T-cell (primary cell): ENCODE measurements at regions not wholly inside any gene's neighbourhood (a gene's known extent, or its start where the extent isn't known, plus 50 kb on each side); places are given as distances from the start of the nearest gene placed in this dataset.

Experiments used
- ATAC-seq, 4 experiments: fragments of 200-7000 bp in 3 of 4; fragments of 150-1000 bp in 1 of 4; cut with Tn5 transposase; replicated peaks in 1 of 4; 1 replicate in 3 of 4; 2 replicates in 1 of 4; pipeline ENCODE4 v1.10.0; 2021; ENCODE audit warnings: moderate library complexity in 3 of 4, mild to moderate bottlenecking in 2 of 4, moderate number of reproducible peaks in 1 of 4
- CTCF ChIA-PET, 2 donors: fragments of 300-600 bp; sonication (Branson Sonifier 250); formaldehyde crosslinking; loops; one replicate each; lab custom pipeline; 2022; ENCODE audit warnings: antibody characterized with exemption in 2 of 2; lab: Charles Lee
- POLR2A ChIA-PET, 2 donors: fragments of 300-600 bp; sonication (Branson Sonifier 250); formaldehyde crosslinking; loops; one replicate each; lab custom pipeline; 2022; ENCODE audit warnings: antibody characterized with exemption in 2 of 2; lab: Charles Lee
- DNase-seq, 35 experiments: peaks; one replicate each; pipeline versions ENCODE4 v3.0.0 to v3.0.0-alpha.2; 2013 to 2023
- H3K27ac ChIP-seq: one replicate; pipeline ENCODE4 v1.5.1; 2013; ENCODE audit warnings: low read length
- H3K27me3 ChIP-seq, 2 experiments: replicated peaks in 1 of 2; 1 replicate in 1 of 2; 2 replicates in 1 of 2; pipeline versions ENCODE4 v1.6.1 to v1.7.0; 2013; ENCODE audit warnings: low read length in 1 of 2, mixed read lengths in 1 of 2; ENCODE audit not compliant: control insufficient read depth in 2 of 2, insufficient read depth in 2 of 2; ENCODE audit errors: extremely low read depth in 1 of 2
- H3K36me3 ChIP-seq, 2 donors: 1 replicate in 1 of 2; 2 replicates in 1 of 2; pipeline versions ENCODE4 v1.6.1 to v1.7.0; 2013; ENCODE audit warnings: low read length in 1 of 2; ENCODE audit not compliant: control insufficient read depth in 2 of 2, insufficient read depth in 1 of 2; ENCODE audit errors: extremely low read depth in 1 of 2
- H3K4me1 ChIP-seq, 2 experiments: 1 replicate in 1 of 2; 2 replicates in 1 of 2; pipeline versions ENCODE4 v1.6.1 to v1.7.0; 2013; ENCODE audit warnings: low read length in 2 of 2, mixed read lengths in 1 of 2; ENCODE audit not compliant: insufficient read depth in 2 of 2, control insufficient read depth in 1 of 2; ENCODE audit errors: extremely low read depth in 1 of 2
- H3K4me3 ChIP-seq, 2 donors: 1 replicate in 1 of 2; 2 replicates in 1 of 2; pipeline versions ENCODE4 v1.5.1 to v1.7.0; 2013; ENCODE audit warnings: mild to moderate bottlenecking in 2 of 2, low read length in 1 of 2, moderate library complexity in 1 of 2; ENCODE audit not compliant: control insufficient read depth in 1 of 2; ENCODE audit errors: extremely low read depth in 1 of 2
- H3K9me3 ChIP-seq: 2 replicates; pipeline ENCODE4 v1.7.0; 2013
- H3K27ac Mint-ChIP-seq, 2 donors: one replicate each; pipeline ENCODE4 v1.8.0; 2020 to 2021; ENCODE audit warnings: mild to moderate bottlenecking in 2 of 2, mixed read lengths in 2 of 2
- H3K27me3 Mint-ChIP-seq, 2 donors: one replicate each; pipeline ENCODE4 v1.8.0; 2021 to 2022; ENCODE audit warnings: mixed read lengths in 2 of 2
- H3K36me3 Mint-ChIP-seq: one replicate; pipeline ENCODE4 v1.8.0; 2021; ENCODE audit warnings: mixed read lengths
- H3K4me1 Mint-ChIP-seq, 3 donors: one replicate each; pipeline ENCODE4 v1.8.0; 2020 to 2022; ENCODE audit warnings: mixed read lengths in 3 of 3, mild to moderate bottlenecking in 1 of 3
- H3K4me3 Mint-ChIP-seq, 3 donors: one replicate each; pipeline ENCODE4 v1.8.0; 2020 to 2022; ENCODE audit warnings: mild to moderate bottlenecking in 3 of 3, mixed read lengths in 3 of 3, moderate library complexity in 3 of 3
- H3K9me3 Mint-ChIP-seq, 3 donors: one replicate each; pipeline ENCODE4 v1.8.0; 2020 to 2022; ENCODE audit warnings: mixed read lengths in 3 of 3
- WGBS: methylation state at CpG from one replicate; pipeline ENCODE4 v1.1.5; 2013; ENCODE audit warnings: missing lambda C conversion rate; ENCODE audit not compliant: insufficient coverage; 5-methylcytosine and 5-hydroxymethylcytosine counted together

- ATAC-seq: no peak
- Histone ChIP-seq H3K4me1 (no peaks in the 10 kb centered on the region), H3K4me3 (no peak overlapping the region), H3K36me3 (no peaks in the 10 kb centered on the region), H3K27ac (no peak overlapping the region), H3K9me3 (no peaks in the 10 kb centered on the region), H3K27me3 (no peaks in the 10 kb centered on the region)
- Mint-ChIP-seq H3K9me3 (peaks cover 0 to 3% (median 0%) of the 10 kb centered on the region in 3 donors), H3K27me3 (no peaks in the 10 kb centered on the region), H3K4me1 (no peaks in the 10 kb centered on the region), H3K27ac (no peak overlapping the region), H3K4me3 (no peak overlapping the region), H3K36me3 (no peaks in the 10 kb centered on the region)
- CTCF ChIA-PET: no interaction called here
- POLR2A ChIA-PET: no interaction called here
- DNase-seq: no peak
- WGBS: 100% methylated on average over 1 of the region's 3 CpGs
Measured at GRCh38 chr3:22147161-22147560, 396.2 kb upstream of the ZNF385D start.

- POLR2A ChIA-PET: no interaction called here
- Mint-ChIP-seq H3K27ac (no peak overlapping the region), H3K27me3 (no peaks in the 10 kb centered on the region), H3K36me3 (no peaks in the 10 kb centered on the region), H3K4me3 (no peak overlapping the region), H3K9me3 (peaks cover 2 to 10% (median 6%) of the 10 kb centered on the region in 3 donors), H3K4me1 (no peaks in the 10 kb centered on the region)
- H3K4me3 ChIP-seq: no peak overlapping the region
- H3K9me3 ChIP-seq: no peaks in the 10 kb centered on the region
- no peaks in the 10 kb centered on the region for H3K27me3 ChIP-seq
- no peak for DNase-seq
- no peak for ATAC-seq
- H3K36me3 ChIP-seq: no peaks in the 10 kb centered on the region
- CTCF ChIA-PET: no interaction called here
- no peaks in the 10 kb centered on the region for H3K4me1 ChIP-seq
- no peak overlapping the region for H3K27ac ChIP-seq
- 40% methylated on average over 2 of the region's 2 CpGs for WGBS
Measured at GRCh38 chr3:22156868-22157267, 405.9 kb upstream of the ZNF385D start.

GRCh38 chr3:22157848-22158247, 406.8 kb upstream of the ZNF385D start:
- Histone ChIP-seq H3K9me3 (no peaks in the 10 kb centered on the region), H3K27ac (no peak overlapping the region), H3K4me1 (no peaks in the 10 kb centered on the region), H3K27me3 (no peaks in the 10 kb centered on the region), H3K4me3 (no peak overlapping the region), H3K36me3 (no peaks in the 10 kb centered on the region)
- ATAC-seq: no peak
- Mint-ChIP-seq H3K4me3 (no peak overlapping the region), H3K4me1 (no peaks in the 10 kb centered on the region), H3K27me3 (no peaks in the 10 kb centered on the region), H3K36me3 (no peaks in the 10 kb centered on the region), H3K27ac (no peak overlapping the region), H3K9me3 (peaks cover 0 to 10% (median 10%) of the 10 kb centered on the region in 3 donors)
- CTCF ChIA-PET: no interaction called here
- WGBS: 76% methylated on average over 3 of the region's 4 CpGs
- no peak for DNase-seq
- POLR2A ChIA-PET: no interaction called here

- CTCF ChIA-PET: no interaction called here
Measured at GRCh38 chr3:22159004-22159695, 408.1 kb upstream of the ZNF385D start.

GRCh38 chr3:22161315-22161714, 410.3 kb upstream of the ZNF385D start:
- no peak overlapping the region for H3K4me3 Mint-ChIP-seq
- no peak overlapping the region for H3K27ac Mint-ChIP-seq
- Histone ChIP-seq H3K27me3 (no peaks in the 10 kb centered on the region), H3K9me3 (no peaks in the 10 kb centered on the region), H3K4me1 (no peaks in the 10 kb centered on the region), H3K27ac (no peak overlapping the region), H3K36me3 (no peaks in the 10 kb centered on the region), H3K4me3 (no peak overlapping the region)
- H3K27me3 Mint-ChIP-seq: no peaks in the 10 kb centered on the region
- POLR2A ChIA-PET: no interaction called here
- H3K9me3 Mint-ChIP-seq: peaks cover 0 to 16% (median 13%) of the 10 kb centered on the region in 3 donors
- H3K4me1 Mint-ChIP-seq: no peaks in the 10 kb centered on the region
- DNase-seq (no peak), ATAC-seq (no peak)
- CTCF ChIA-PET: no interaction called here
- H3K36me3 Mint-ChIP-seq: no peaks in the 10 kb centered on the region

More at GRCh38 chr3:22159004-22159695, 408.1 kb upstream of the ZNF385D start:
- Histone ChIP-seq H3K27ac (no peak overlapping the region), H3K4me1 (no peaks in the 10 kb centered on the region), H3K27me3 (no peaks in the 10 kb centered on the region), H3K4me3 (no peak overlapping the region), H3K36me3 (no peaks in the 10 kb centered on the region), H3K9me3 (no peaks in the 10 kb centered on the region)
- Mint-ChIP-seq H3K27me3 (no peaks in the 10 kb centered on the region), H3K4me1 (no peaks in the 10 kb centered on the region), H3K36me3 (no peaks in the 10 kb centered on the region), H3K4me3 (no peak overlapping the region), H3K27ac (no peak overlapping the region), H3K9me3 (peaks cover 0 to 11% (median 10%) of the 10 kb centered on the region in 3 donors)
- ATAC-seq: no peak
- WGBS: 46% methylated on average over 3 of the region's 5 CpGs
- DNase-seq: no peak
- POLR2A ChIA-PET: interaction anchor here in 1 of 2 donors (0.7 kb wide), 1 partner anchor 33 kb away, joined by 3 read pairs; no protein-coding TSS in a partner anchor

- ATAC-seq (no peak), DNase-seq (no peak)
- CTCF ChIA-PET: no interaction called here
- Histone ChIP-seq H3K4me1 (no peaks in the 10 kb centered on the region), H3K4me3 (no peak overlapping the region), H3K36me3 (no peaks in the 10 kb centered on the region), H3K27me3 (no peaks in the 10 kb centered on the region), H3K27ac (no peak overlapping the region), H3K9me3 (no peaks in the 10 kb centered on the region)
- H3K9me3 Mint-ChIP-seq: peaks cover 6 to 11% (median 8%) of the 10 kb centered on the region in 3 donors
- H3K36me3 Mint-ChIP-seq: no peaks in the 10 kb centered on the region
- no peak overlapping the region for H3K27ac Mint-ChIP-seq
- POLR2A ChIA-PET: no interaction called here
- WGBS: no CpG with 5 or more reads among the region's 1 CpG
- no peaks in the 10 kb centered on the region for H3K27me3 Mint-ChIP-seq
- no peaks in the 10 kb centered on the region for H3K4me1 Mint-ChIP-seq
- no peak overlapping the region for H3K4me3 Mint-ChIP-seq
Measured at GRCh38 chr3:22170370-22170769, 419.4 kb upstream of the ZNF385D start.
